ENCODE measurements at regions not wholly inside any gene's neighbourhood (a gene's known extent, or its start where the extent isn't known, plus 50 kb on each side); places are given as distances from the start of the nearest gene placed in this dataset.

- no peak for TF ChIP-seq CTCF (IDR thresholded peaks at IDR 0.05)
- TF ChIP-seq ZFX (IDR thresholded peaks at IDR 0.05; ENCODE audit: borderline replicate concordance) = no peak
- no peak overlapping the region for H3K27ac ChIP-seq
Measured at GRCh38 chr3:30269751-30270445, 336.5 kb upstream of the TGFBR2 start.

- TF ChIP-seq CTCF (IDR thresholded peaks at IDR 0.05) = no peak
- TF ChIP-seq ZFX (IDR thresholded peaks at IDR 0.05; ENCODE audit: borderline replicate concordance) = no peak
- no peak overlapping the region for H3K27ac ChIP-seq
Measured at GRCh38 chr3:30271781-30272180, 334.6 kb upstream of the TGFBR2 start.

GRCh38 chr3:30273304-30274072 lies 332.9 kb upstream of the TGFBR2 start:
- H3K27ac ChIP-seq = no peak overlapping the region
- TF ChIP-seq CTCF (IDR thresholded peaks at IDR 0.05) = no peak
- no peak for TF ChIP-seq ZFX (IDR thresholded peaks at IDR 0.05; ENCODE audit: borderline replicate concordance)

GRCh38 chr3:30277494-30277893 lies 328.9 kb upstream of the TGFBR2 start:
- TF ChIP-seq ZFX (IDR thresholded peaks at IDR 0.05; ENCODE audit: borderline replicate concordance) (no peak), CTCF (IDR thresholded peaks at IDR 0.05) (no peak)
- H3K27ac ChIP-seq = no peak overlapping the region

GRCh38 chr3:30281526-30281925 lies 324.9 kb upstream of the TGFBR2 start:
- H3K27ac ChIP-seq = no peak overlapping the region
- TF ChIP-seq ZFX (IDR thresholded peaks at IDR 0.05; ENCODE audit: borderline replicate concordance) (no peak), CTCF (IDR thresholded peaks at IDR 0.05) (no peak)

- no peak overlapping the region for H3K27ac ChIP-seq
- TF ChIP-seq CTCF (IDR thresholded peaks at IDR 0.05) (no peak), ZFX (IDR thresholded peaks at IDR 0.05; ENCODE audit: borderline replicate concordance) (no peak)
Measured at GRCh38 chr3:30282154-30282696, 324.2 kb upstream of the TGFBR2 start.

All from 22Rv1 (cell line).